Left ventricle myocardium inferior (tissue), 1 donor: ENCODE measurements at regions not wholly inside any gene's neighbourhood (a gene's known extent, or its start where the extent isn't known, plus 50 kb on each side); places are given as distances from the start of the nearest gene placed in this dataset.

Source experiments
- DNase-seq: peaks from one replicate; pipeline ENCODE4 v3.0.0-alpha.2; 2020
- H3K27ac ChIP-seq: fragments of 200-600 bp; replicated peaks from 2 replicates; pipeline ENCODE4 v1.8.0; 2021
- H3K27me3 ChIP-seq: fragments of 200-600 bp; 2 replicates; pipeline ENCODE4 v1.8.0; 2021; ENCODE audit warnings: low read depth
- H3K36me3 ChIP-seq: fragments of 200-600 bp; 2 replicates; pipeline ENCODE4 v1.8.0; 2021
- H3K4me1 ChIP-seq: fragments of 200-600 bp; 2 replicates; pipeline ENCODE4 v1.8.0; 2021
- H3K4me3 ChIP-seq: fragments of 200-600 bp; 2 replicates; pipeline ENCODE4 v1.8.0; 2021; ENCODE audit warnings: mild to moderate bottlenecking, moderate library complexity
- H3K9me3 ChIP-seq: fragments of 200-600 bp; replicated peaks from 2 replicates; pipeline ENCODE4 v1.8.0; 2021
- intact Hi-C: fragments of 100-400 bp; cut with micrococcal nuclease; formaldehyde crosslinking; loops from one replicate; pipeline ENCODE4 v1.11.0; 2022
- TF ChIP-seq, protein P1 (sequence below): fragments of 200-600 bp; IDR thresholded peaks from 2 replicates; pipeline ENCODE4 v1.8.0; 2021; ENCODE audit warnings: antibody characterized with exemption, mild to moderate bottlenecking, borderline replicate concordance
- donor health status: DM: no; HTN: yes; CAD: no; lungs with severe emphysema.

DNA sequence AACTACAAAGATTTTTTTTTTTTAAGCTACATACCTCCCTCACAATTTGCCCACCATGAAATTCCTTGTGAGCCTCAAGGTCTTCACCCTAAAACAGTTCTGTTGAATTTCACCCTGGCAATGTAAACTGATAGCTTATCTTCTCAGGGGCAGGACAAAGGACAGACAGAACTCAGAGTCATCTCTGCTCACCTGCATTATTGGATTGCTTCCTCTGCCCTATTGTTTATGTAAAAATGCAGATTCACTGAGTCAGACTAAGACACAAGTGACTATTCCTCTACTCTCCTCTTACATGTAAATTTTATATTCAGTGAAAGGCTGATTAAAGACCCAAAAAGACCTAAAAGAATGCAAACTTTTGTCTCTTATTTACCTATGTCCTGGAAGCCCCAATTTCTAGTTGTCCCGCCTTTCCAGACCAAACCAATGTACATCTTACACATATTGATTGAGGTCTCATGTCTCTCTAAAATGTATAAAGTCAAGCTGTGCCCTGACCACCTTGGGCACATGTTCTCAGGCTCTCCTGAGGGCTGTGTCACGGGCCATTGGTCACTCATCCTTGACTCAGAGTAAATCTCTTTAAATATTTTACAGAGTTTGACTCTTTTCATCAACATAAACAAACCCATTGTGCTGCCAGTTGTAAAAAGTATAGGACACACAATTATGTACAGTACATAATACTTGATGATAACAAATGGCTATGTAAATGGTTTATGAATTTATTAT, 440.2 kb downstream of the HTR7 start:
- Histone ChIP-seq H3K36me3 (no peaks in the 10 kb centered on the region), H3K27ac (no peak overlapping the region), H3K4me1 (no peaks in the 10 kb centered on the region), H3K4me3 (no peak overlapping the region), H3K27me3 (no peaks in the 10 kb centered on the region), H3K9me3 (peaks cover 5% of the 10 kb centered on the region)
- TF ChIP-seq, protein P1, sequence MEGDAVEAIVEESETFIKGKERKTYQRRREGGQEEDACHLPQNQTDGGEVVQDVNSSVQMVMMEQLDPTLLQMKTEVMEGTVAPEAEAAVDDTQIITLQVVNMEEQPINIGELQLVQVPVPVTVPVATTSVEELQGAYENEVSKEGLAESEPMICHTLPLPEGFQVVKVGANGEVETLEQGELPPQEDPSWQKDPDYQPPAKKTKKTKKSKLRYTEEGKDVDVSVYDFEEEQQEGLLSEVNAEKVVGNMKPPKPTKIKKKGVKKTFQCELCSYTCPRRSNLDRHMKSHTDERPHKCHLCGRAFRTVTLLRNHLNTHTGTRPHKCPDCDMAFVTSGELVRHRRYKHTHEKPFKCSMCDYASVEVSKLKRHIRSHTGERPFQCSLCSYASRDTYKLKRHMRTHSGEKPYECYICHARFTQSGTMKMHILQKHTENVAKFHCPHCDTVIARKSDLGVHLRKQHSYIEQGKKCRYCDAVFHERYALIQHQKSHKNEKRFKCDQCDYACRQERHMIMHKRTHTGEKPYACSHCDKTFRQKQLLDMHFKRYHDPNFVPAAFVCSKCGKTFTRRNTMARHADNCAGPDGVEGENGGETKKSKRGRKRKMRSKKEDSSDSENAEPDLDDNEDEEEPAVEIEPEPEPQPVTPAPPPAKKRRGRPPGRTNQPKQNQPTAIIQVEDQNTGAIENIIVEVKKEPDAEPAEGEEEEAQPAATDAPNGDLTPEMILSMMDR: no peak
- intact Hi-C loops: no loop called here
- DNase-seq: no peak

DNA sequence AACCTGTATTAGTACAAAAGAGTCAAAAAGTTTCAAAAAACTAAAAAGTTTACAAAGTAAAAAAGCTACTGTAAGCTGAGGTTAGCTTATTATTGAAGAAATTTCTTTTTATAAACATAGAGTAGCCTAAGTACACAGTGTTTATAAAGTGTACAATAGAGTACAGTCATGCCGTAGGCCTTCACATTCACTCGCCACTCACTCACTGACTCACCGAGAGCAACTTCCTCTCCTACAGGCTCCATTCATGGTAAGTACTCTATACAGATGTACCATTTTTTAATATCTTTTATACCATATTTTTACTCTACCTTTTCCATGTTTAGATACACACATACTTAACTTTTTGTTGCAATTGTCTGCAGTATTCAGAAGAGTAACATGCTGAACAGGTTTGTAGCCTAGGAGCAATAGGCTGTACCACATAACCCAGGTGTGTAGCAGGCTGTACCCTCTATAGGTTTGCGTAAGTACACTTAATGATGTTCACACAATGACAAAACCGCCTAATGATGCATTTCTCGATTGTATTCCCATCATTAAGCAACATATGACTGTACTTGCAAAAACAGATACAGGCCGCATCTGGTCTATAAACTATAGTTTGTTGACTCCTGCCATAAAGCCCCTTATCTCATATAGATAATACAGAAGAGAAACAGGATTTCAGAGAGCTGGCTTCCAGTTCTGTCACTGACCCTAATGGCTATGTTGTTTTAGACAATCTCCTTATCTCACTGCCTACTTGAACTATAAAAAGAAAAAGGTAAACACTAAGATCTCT, 438.8 kb downstream of the HTR7 start:
- Histone ChIP-seq H3K4me3 (no peak overlapping the region), H3K4me1 (no peaks in the 10 kb centered on the region), H3K36me3 (no peaks in the 10 kb centered on the region), H3K9me3 (peaks cover 13% of the 10 kb centered on the region), H3K27me3 (no peaks in the 10 kb centered on the region), H3K27ac (no peak overlapping the region)
- intact Hi-C loops: no loop called here
- TF ChIP-seq, protein P1: no peak
- DNase-seq: no peak

DNA sequence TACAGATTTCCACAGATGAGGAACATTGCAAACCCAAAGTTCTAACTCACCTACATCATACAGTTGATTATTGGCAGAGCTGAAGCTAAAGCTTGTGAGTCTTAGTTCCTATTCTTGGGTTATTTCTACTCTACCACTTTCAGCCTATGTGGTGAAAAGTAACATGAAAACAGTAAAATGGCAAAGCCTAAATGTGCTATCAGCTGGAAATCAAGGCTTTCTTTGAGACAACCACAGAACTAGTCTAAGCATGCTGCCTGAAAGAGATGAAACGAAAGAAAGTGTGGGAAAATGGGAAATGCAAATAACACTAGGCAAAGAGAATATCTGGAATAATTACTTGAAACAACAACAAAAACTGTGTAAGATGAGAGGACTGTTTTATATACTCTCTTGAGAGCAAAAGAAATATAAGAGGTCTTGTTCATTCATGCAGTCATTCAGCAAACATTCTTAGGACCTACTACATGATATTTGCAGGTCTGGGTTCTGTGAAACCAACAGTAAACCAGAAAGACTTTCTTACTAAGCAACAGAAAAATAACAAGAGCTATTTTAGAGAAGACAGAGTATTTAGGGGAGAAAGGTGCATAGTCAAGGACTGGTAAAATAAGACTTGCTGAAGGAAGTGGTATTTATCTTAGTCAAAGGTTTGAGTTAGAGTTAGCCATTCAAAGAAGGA, 437.1 kb downstream of the HTR7 start:
- H3K4me1 ChIP-seq: no peaks in the 10 kb centered on the region
- H3K36me3 ChIP-seq: no peaks in the 10 kb centered on the region
- intact Hi-C loops: no loop called here

DNA sequence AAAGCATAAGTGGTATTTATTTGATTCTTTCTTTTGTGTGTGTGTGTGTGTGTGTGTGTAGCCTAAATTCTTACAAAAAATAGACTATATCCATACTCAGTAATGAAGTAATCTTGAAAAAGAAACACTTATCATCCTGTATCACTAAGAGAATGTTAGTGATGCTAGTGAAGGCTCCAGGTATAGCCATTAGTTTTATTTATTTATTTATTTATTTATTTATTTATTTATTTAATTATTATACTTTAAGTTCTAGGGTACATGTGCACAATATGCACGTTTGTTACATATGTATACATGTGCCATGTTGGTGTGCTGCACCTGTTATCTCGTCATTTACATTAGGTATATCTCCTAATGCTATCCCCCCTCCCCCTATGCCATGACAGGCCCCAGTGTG, 436.0 kb downstream of the HTR7 start:
- Histone ChIP-seq H3K9me3 (peaks cover 10% of the 10 kb centered on the region), H3K27me3 (no peaks in the 10 kb centered on the region), H3K4me3 (no peak overlapping the region), H3K27ac (no peak overlapping the region), H3K36me3 (no peaks in the 10 kb centered on the region), H3K4me1 (no peaks in the 10 kb centered on the region)
- intact Hi-C loops: no loop called here
- DNase-seq: no peak
- TF ChIP-seq, protein P1: no peak

More for the DNA sequence above, 437.1 kb downstream of the HTR7 start:
- Histone ChIP-seq H3K4me3 (no peak overlapping the region), H3K27me3 (no peaks in the 10 kb centered on the region), H3K27ac (no peak overlapping the region), H3K9me3 (peaks cover 10% of the 10 kb centered on the region)
- TF ChIP-seq, protein P1: no peak
- DNase-seq: no peak

DNA sequence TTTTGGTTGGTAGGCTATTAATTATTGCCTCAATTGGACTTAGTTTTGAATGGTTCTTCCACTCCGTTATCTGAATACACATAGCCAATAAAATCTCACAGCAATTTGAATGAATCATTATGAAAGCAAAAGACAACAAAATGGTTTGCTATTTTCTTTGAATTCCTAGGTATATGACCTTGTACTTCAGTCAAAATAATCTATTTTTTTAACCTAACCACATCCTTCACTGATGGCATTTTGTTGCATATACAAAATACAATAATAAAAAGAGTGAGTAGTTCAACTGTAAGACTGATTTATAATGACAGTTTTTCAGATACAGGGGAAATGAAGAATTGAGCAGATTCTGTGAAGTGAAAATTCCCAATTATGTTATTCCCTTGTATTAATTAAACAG, 433.1 kb downstream of the HTR7 start:
- Histone ChIP-seq H3K36me3 (no peaks in the 10 kb centered on the region), H3K9me3 (peaks cover 10% of the 10 kb centered on the region), H3K4me1 (no peaks in the 10 kb centered on the region), H3K4me3 (no peak overlapping the region), H3K27me3 (no peaks in the 10 kb centered on the region), H3K27ac (no peak overlapping the region)
- intact Hi-C loops: no loop called here
- DNase-seq: no peak
- TF ChIP-seq, protein P1: no peak
